GM19023 (cell line): ENCODE measurements at regions not wholly inside any gene's neighbourhood (a gene's known extent, or its start where the extent isn't known, plus 50 kb on each side); places are given as distances from the start of the nearest gene placed in this dataset.
"Not testable (repeated sequence)": the region's sequence is repeated elsewhere in the genome, so short reads cannot be mapped to it uniquely, and the experiment has no call there.

Experiments used
- ATAC-seq: cut with Tn5 transposase; IDR thresholded peaks from one replicate; pipeline ENCODE4 v1.9.1; 2021; ENCODE audit warnings: mild to moderate bottlenecking, moderate library complexity; ENCODE audit not compliant: unreplicated experiment

- ATAC-seq = no peak
Measured at GRCh38 chr2:180705122-180705521, 275.3 kb upstream of the UBE2E3 start.

GRCh38 chr2:180699657-180700361, 280.6 kb upstream of the UBE2E3 start:
- no peak for ATAC-seq

GRCh38 chr2:180698668-180699067, 281.7 kb upstream of the UBE2E3 start:
- ATAC-seq = no peak

GRCh38 chr2:180695586-180696401, 284.6 kb upstream of the UBE2E3 start:
- no peak for ATAC-seq

- no peak for ATAC-seq
Measured at GRCh38 chr2:180694445-180695421, 285.7 kb upstream of the UBE2E3 start.

GRCh38 chr2:180692322-180692721, 288.1 kb upstream of the UBE2E3 start:
- ATAC-seq = no peak

GRCh38 chr2:180691855-180692223, 288.6 kb upstream of the UBE2E3 start:
- ATAC-seq = not testable (repeated sequence)

- ATAC-seq = not testable (repeated sequence)
Measured at GRCh38 chr2:180691186-180691854, 289.1 kb upstream of the UBE2E3 start.

GRCh38 chr2:180690611-180691010, 289.8 kb upstream of the UBE2E3 start:
- no peak for ATAC-seq

- ATAC-seq = no peak
Measured at GRCh38 chr2:180682871-180683270, 297.5 kb upstream of the UBE2E3 start.

GRCh38 chr2:180679693-180680092, 300.7 kb upstream of the UBE2E3 start:
- no peak for ATAC-seq

GRCh38 chr2:180678625-180678972, 301.8 kb upstream of the UBE2E3 start:
- ATAC-seq = no peak

GRCh38 chr2:180677930-180678624, 302.3 kb upstream of the UBE2E3 start:
- ATAC-seq = no peak

GRCh38 chr2:180677200-180677599, 303.2 kb upstream of the UBE2E3 start:
- no peak for ATAC-seq

GRCh38 chr2:180676520-180677025, 303.8 kb upstream of the UBE2E3 start:
- ATAC-seq = no peak

GRCh38 chr2:180675170-180675569, 305.2 kb upstream of the UBE2E3 start:
- ATAC-seq = no peak

GRCh38 chr2:180672377-180672776, 308.0 kb upstream of the UBE2E3 start:
- ATAC-seq = no peak

GRCh38 chr2:180670302-180671003, 310.0 kb upstream of the UBE2E3 start:
- ATAC-seq = no peak

GRCh38 chr2:180669016-180669415, 311.4 kb upstream of the UBE2E3 start:
- ATAC-seq = no peak
